C1 segment of cervical spinal cord (tissue), 14 donors: ENCODE measurements at regions not wholly inside any gene's neighbourhood (a gene's known extent, or its start where the extent isn't known, plus 50 kb on each side); places are given as distances from the start of the nearest gene placed in this dataset.
"Not testable (repeated sequence)": the region's sequence is repeated elsewhere in the genome, so short reads cannot be mapped to it uniquely, and the experiment has no call there.

Experiments used
- DNase-seq, 14 donors: peaks; one replicate each; lab custom pipeline; 2025; lab: John Stamatoyannopoulos, UW

DNA sequence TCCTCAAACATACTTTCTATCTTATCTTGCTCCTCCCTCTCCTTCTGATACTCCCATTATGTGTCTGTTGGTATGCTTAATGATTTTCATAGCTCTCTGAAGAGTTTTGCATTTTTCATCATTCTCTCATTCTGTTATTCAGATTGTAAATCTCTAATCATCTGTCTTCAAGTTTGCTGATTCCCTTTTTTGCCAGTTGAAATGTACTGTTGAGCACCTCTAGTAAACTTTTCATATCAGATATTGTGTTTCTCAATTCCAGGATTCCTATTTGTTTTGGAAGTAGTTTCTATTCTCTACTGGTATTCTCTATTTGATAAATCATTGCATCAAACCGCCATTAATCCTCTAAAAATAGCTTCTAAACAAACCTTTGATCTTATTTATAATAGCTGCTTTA lies 387.7 kb downstream of the PAX1 start:
- DNase-seq, result no peak

DNA sequence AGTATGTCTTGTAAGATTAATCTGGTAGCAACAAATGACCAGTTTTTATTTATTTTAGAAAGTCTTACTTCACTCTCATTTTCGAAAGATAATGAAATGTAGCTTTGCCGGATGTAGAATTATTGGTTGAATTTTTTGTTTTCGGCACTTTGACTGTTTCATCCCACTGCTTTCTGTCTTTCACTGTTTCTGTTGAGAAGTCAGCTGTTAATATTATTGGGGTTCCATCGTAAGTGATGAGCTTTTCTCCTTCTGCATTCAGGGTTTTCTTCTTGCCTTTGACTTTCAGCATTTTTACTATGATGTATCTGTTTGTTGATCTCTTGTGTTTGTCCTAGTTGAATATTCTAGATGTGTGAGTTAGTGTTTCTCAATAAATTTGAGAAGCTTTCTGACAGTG lies 383.4 kb downstream of the PAX1 start:
- DNase-seq, result no peak

DNA sequence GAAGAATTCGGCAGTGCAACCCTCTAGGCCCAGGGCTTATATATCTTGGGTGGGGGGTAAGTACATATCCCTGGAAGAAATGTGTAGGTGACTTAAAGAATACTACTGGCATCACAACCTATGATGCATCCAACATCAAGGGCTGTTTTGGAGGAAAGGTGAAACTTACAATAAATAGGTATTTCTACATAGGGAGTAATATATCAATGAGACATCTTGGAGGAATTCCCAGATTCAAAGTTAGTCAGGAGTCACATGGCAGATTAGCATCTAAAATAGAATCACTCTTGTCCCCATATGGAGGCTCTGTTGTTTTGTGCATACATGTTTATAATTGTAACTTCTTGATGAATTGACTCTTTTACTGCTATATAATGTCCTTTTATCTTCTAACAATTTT lies 375.5 kb downstream of the PAX1 start:
- no peak for DNase-seq

DNA sequence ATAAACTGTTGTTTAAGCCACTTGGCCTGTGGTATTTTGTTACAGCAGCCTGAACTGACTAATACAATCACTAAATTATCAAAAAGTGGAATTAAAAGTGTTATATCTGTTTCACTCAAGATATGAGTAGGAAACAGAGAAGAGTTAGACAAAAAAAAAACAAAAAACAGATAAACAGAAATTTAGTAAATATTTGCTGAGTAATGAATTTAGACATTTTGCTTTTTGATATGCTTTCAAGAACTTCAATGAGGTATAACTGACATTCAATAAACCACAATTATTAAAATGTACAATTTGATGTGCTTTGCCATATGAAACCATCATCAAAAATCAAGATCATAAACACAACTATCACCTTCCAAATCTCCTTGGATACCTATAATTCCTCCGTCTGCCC lies 369.2 kb downstream of the PAX1 start:
- no peak for DNase-seq

DNA sequence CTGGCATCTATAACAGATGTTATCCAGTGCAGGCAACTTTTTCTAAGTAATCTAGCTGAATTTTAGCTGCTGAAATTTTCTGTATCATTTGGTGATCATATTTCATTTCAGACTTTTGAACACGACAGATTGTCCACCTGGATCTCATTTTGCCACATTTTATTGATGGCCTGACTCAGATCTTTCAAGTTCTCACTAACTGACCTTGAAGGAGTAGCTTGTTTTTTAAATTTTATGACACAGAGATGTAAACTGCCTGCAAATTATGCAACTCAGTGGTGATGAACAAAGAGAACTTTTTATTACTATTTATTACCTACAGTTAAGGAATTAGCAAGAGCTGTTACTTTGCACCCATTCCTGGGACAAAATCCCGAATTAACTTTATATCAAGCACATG lies 366.4 kb downstream of the PAX1 start:
- DNase-seq, result no peak

DNA sequence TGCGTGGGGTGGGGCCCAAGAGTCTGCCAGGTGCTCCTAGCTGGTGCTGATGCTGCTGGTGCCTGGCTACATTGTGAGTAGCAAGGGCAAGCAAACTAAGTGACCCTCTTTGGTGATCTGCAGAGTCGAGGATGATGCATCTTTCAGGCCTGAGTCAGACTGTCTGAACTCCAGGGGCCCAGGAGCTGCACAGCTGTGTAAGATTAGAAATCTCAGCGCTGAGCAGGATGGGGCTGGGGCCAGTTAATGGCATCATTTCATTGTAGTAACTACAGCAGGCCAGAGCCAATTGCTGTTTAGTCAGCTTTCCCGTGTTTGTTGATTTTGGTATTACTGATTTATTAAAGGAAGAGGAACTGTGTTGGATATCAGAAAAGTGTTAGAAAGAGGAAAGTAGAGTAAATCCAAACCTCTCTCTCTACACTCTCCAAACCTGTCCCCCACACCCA lies 365.2 kb downstream of the PAX1 start:
- no peak for DNase-seq

DNA sequence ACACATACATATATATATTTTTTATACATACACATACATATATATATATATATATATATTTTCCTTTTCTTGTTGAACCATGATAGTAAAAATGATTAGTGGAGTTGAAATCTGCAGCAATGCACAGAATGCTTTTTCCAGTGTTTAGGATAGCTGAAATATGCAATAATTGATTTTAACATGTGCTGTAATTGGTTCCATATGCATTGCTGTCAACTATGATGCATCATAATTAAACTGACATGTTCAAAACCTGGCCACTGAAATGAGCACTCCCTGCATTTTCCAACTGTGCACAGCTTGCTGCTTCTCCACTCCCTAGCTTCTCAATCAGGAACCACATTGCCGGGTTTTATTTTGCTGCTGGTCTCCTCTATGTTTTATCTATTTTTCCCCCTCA lies 358.3 kb downstream of the PAX1 start:
- no peak for DNase-seq

DNA sequence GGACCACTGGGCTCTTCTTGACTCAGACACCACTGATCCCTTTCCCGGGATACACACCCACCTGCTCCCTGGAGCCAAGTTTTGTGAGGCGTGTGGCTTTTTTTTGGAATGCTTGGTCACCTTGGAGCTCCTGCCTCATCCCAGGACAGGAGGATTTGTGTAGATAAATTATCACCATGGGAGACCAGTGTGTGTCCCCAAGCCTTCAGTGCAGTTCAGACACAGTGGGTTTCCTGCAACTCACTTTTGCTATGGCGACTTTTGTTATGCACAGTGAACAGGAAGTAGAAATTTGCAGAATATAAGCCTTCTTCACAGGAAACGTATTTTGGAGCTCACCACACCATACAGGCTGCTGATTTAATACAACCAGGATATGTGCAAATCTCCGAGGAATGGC lies 357.4 kb downstream of the PAX1 start:
- DNase-seq, result no peak

DNA sequence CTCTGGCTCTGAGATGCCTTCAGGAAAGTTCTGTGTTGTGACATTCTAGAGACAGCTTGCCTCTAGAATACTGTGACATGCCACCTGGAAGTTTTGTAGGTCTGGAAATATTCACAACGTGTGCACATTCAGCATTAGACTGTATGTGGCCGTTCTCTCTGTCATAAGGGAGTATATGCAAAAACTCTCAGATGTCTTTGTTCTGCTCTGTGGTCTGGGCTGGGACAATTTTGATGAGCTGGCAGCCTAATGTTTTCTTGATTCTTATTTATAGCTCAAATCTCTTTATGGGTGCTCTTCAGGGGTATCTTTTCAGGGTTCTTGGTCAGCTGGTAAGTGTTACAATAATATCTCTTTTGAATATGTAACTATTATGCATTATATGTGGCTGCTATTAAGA lies 355.1 kb downstream of the PAX1 start:
- no peak for DNase-seq

DNA sequence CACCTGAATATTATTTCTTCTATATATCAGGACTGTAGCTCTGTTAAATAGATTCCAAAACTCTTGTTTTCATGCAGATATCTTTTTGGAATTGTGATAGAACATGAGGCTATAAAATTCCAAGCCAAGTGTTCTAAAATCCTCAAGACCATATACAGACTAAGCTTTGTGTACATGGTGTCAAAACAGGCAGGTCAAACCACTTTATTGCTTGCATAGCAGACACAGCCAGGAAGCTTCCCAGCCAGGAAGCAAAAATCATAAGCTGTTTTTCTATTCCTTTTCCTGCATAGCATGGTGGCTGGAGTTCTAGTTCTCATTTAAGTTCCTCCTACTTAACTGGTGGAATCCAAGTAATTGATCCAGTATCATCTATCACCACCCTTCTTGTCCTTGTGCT lies 353.3 kb downstream of the PAX1 start:
- no peak for DNase-seq

DNA sequence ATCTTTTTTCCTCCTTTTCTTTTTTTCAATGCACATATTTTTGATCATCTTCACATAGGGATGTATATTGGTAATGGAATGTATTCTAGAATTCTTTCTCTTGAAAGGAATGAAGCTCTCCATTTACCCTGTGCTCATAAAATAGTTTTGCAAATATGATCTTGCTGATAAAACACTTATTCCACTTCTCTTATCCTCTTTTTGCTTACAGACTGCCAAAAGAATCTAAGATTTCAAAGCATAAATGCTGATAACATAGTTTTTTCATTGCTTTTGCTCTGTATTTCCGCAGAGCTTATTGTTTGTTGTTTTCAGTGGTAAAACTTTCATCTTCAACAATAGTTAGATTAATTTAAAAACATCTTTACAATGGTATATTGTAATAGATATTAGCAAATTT lies 350.5 kb downstream of the PAX1 start:
- DNase-seq, result no peak

DNA sequence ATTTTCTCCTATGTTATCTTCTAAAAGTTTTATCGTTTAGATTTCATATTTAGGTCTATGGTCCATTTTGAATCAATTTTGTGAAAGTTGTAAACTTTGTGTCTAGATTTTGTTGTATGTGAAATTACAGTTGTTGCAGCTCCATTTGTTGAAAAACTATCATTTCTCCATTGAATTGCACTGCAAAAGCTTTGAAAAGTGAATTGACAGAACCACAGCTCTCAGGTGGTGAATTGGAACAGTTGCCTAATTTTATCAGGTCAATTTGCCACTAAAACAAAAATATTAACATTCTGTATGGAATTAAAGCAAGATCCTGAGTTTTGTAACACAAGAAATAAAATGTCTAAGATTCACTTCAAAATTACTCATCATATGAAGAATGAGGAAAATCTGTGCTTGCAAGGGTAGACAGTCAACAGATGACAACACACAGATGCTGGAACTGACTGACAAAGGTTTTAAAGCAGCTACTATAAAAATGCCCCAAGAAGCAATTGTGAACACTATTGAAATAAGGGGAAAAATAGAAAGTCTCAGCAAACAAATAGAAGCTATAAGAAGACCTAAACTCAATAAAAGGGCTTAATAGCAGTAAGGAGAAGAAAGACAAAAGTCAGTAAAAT lies 346.7 kb downstream of the PAX1 start:
- no peak for DNase-seq

DNA sequence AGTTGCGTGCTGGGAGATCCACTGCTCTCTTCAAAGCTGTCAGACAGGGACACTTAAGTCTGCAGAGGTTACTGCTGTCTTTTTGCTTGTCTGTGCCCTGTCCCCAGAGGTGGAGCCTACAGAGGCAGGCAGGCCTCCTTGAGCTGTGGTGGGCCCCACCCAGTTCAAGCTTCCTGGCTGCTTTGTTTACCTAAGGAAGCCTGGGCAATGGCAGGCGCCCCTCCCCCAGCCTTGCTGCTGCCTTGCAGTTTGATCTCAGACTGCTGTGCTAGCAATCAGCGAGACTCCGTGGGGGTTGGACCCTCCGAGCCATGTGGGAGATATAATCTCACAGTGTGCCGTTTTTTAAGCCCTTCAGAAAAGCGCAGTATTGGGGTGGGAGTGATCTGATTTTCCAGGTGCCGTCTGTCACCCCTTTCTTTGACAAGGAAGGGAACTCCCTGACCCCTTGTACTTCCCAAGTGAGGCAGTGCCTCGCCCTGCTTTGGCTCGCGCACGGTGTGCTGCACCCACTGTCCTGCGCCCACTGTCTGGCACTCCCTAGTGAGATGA lies 340.6 kb downstream of the PAX1 start:
- not testable (repeated sequence) for DNase-seq

DNA sequence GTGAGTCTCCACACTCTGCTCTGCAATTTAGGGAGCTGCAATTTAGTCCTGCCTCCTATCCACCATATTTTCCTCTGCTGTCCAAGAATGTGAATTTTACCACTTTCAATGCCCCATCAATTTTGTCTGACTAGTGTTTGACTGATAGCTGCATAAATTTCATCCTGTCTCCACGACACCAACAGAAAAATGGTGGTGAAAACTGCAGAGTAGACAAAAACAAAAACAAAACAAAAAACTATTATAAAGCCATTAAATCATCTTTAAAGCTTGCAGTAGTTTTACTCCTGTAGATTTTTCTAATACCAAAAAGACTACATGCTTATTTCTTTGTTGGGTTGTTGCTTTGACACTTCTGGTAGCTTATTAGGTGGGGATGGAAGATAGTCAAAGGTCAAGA lies 322.0 kb downstream of the PAX1 start:
- no peak for DNase-seq

DNA sequence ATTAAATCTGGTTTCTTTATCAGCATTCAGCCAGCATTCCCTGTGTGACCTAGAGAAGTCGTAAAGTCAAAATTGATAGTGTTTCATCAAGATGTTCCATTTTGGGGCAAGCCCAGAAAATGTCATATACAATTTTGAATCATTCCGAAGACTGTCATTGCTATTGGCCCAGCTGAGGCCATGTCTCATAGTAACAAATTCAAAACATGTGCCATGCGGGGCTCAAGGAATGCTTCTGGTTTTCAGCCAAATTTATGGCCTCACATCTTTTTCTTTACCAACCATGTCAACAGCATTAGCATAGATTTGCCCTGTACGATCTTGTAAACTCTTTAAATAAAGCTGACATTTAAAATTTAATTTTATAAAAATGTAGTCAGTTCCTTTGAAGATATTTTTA lies 314.7 kb downstream of the PAX1 start:
- no peak for DNase-seq

DNA sequence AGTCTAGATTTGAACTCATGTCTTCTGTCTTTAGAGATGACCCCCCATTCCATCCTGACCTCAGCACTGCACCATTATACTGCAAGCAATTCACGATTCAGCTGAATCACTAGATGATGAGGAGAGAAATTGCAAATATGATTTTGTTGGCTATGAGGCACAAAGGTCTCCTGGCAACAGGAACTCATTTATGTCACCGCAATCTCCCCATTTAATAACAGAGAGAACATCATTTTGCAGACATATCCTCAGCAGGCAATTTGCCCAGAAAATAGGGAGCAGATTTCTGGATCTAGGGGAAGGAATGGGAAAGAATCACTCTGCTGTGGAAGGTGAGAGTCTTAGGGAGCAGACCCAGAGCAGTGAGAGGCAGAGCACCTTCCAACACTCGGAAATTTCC lies 303.0 kb downstream of the PAX1 start:
- no peak for DNase-seq

DNA sequence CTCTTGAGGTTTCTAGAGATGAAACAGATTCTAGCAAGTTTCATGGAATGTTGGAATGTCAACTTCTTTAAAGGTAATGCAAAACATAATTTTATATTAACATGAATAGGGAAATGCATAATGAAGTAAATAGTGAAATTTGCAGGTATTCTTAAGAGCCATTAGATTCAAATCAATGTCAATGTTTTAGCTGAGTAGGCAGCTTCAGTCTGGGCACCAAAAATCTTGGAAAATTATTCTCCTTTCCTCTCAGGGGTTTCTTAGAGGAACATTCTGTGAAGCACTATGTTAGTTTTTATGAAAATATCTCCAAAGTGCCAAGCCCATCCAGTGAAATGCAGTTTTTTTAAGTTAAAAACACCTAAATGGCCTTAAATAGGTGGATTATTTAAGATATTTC lies 300.8 kb downstream of the PAX1 start:
- no peak for DNase-seq

DNA sequence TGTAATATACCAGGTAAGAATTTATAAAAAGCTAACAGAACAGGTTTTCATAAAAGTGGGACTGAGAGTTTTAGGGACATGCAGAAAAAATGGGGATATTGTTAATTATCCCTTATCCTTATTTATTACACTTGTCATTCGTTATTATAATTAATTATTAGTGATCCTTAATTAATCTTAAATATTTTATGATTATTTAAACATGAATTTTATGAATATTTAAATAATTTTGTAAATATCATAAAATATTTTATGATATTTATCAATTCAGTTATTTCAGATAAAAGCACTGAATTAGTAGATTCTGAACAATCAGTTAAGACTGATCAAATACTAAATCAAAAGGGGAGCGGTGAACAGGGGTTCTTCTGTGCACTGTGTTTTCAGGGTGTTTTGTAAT lies 300.1 kb downstream of the PAX1 start:
- DNase-seq, result no peak

DNA sequence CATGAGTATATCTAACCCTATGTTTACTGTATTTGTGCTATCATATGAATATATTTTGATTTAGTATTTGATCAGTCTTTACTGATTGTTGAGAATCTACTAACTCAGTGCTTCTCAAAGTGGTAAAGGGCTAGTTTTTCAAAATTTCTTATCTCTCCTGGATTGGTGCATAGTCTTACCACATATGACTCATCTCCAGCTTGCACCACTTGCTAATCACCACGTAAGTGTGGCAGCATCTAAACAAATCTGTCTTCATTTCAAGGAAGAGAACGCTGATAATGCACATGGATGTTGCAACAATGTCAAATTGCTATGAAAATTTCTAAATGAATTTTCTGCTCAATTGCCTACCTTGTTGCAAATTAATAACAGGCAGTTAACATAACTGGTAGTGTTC lies 299.5 kb downstream of the PAX1 start:
- no peak for DNase-seq

DNA sequence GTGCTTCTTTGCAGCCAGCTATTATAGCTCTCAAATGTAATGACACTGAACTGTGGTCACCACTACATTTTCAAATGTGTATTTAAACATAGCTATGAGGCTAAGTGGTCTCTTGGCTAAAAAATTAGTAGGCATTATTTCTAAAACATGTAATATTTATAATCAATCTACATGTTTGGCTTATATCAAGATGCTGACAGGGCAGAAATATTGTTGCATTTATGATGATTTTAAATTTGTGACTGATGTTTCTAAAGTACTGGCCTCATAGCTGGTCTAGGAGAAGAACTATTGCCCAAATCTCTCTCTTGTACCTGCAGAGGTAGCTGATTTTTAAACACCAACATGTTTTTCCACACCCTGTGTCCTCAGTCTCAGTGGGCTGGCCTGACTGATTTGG lies 298.2 kb downstream of the PAX1 start:
- DNase-seq, result no peak

DNA sequence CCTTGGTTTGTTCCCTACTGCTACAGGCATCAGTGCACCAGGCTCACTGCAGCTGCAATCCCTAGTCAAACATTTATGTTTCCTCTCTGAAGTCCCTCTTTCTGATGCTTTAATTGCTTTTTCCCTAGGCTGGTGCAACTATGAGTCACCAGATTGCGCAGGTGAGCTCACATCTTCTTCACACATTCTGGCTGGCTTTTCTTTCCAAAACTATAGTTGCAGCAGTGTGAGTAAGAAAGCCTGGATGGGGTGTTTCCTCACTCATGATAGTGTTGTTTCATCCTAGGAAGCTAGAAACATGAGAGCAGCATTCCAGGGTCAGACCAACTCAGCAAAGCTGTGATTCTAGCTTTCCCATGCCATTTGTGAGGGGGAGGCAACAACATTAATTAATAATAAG lies 296.4 kb downstream of the PAX1 start:
- no peak for DNase-seq

DNA sequence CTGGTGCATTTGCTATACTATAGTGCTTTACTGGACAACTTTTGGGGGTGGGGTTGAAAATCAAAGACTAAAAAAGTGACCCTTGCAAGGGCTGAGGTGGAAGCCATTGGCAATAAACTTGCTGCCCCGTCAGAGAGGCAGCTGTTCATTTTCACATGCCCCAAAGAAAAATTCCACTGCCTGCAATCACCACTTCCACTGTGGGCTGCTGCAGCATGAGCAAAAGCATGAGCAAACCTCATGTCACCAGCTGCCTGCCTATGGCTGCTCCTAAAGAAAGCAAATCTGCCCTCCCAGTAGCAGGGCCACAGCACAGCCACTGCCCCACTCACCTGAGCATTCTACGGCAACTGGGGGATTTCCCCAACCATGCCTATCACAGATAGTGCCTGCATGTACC lies 290.0 kb downstream of the PAX1 start:
- no peak for DNase-seq

DNA sequence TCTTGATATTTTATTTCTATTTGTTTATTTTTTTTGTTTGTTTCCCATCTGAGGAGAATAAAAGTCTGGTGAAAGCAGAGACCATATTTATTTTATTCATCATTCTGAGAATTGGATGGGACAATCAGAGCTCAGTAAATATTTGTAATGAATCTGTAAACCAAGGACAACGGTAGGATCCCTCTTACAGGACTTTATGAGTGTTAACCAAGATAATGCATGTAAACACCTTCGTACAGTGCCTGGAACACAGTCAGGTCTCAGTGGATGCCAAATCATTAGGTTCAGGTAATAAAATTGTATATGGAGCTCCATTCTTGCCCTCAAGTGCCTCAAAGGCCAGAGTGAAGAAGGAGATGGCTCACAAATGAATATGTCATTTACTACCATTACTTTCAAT lies 288.7 kb downstream of the PAX1 start:
- DNase-seq, result no peak

DNA sequence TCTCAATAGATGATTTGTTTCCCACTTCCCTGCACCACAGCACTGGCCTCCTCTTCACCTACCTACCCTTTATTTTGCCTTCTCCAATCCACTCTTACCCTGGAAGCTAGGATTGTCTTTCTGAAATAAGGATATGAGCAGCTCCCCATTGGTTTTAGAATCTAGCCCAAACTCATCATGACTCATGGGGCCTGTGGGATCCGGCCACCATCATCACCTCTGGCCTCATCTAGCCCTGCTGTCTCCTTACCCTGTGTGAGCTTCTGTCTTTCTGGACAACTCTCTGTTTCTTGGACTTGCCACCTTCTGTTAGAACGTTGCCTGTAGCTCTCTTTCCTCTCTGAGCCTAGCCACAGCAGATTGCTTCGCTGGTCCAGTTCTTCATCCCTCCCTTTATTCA lies 277.1 kb downstream of the PAX1 start:
- DNase-seq, result no peak
